ES-I3 (cell line): ENCODE measurements at regions not wholly inside any gene's neighbourhood (a gene's known extent, or its start where the extent isn't known, plus 50 kb on each side); places are given as distances from the start of the nearest gene placed in this dataset.

Experiments
- H3K36me3 ChIP-seq: 2 replicates; pipeline ENCODE4 v1.6.1; 2013; ENCODE audit warnings: mild to moderate bottlenecking, low read length, control low read depth, moderate library complexity; ENCODE audit not compliant: insufficient read depth
- H3K4me1 ChIP-seq: 2 replicates; pipeline ENCODE4 v1.6.1; 2013; ENCODE audit warnings: mild to moderate bottlenecking, control low read depth, low read length; ENCODE audit not compliant: insufficient read depth
- H3K9ac ChIP-seq: 2 replicates; pipeline ENCODE4 v1.6.1; 2013; ENCODE audit warnings: low read depth, mild to moderate bottlenecking, low read length, moderate library complexity
- H3K9me3 ChIP-seq: 2 replicates; pipeline ENCODE4 v1.6.1; 2013; ENCODE audit warnings: mild to moderate bottlenecking, low read length, moderate library complexity; ENCODE audit not compliant: control insufficient read depth, insufficient read depth

DNA sequence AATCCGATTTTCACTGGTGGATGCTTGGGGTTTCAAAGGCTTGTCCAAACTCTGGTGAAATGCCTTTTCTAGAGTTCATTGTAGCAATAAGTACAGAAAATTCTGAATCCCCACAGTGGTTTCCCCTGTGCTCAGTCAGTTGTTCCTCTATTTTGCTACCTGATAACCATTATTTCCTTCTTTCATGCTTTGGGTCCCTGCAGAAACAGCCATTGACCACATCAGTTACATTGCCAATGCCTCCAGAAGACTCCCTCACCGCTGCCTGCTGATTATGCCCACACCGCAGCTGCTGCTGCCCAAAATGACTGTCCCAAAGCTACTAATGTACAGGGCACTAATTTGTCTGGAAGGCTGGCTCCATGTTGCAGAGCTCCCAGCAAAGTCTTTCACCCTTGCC is 517.3 kb downstream of the KLF12 start:
- Histone ChIP-seq H3K4me1 (peaks cover 9% of the 10 kb centered on the region; the same call in 1 of the 2 replicates), H3K9me3 (no peaks in the 10 kb centered on the region), H3K36me3 (no peaks in the 10 kb centered on the region), H3K9ac (no peak overlapping the region)

GRCh38 chr13:73610799-73611592 is 523.2 kb downstream of the KLF12 start:
- no peaks in the 10 kb centered on the region for H3K4me1 ChIP-seq
- H3K9me3 ChIP-seq = no peaks in the 10 kb centered on the region
- H3K9ac ChIP-seq = no peak overlapping the region
- H3K36me3 ChIP-seq = no peaks in the 10 kb centered on the region

DNA sequence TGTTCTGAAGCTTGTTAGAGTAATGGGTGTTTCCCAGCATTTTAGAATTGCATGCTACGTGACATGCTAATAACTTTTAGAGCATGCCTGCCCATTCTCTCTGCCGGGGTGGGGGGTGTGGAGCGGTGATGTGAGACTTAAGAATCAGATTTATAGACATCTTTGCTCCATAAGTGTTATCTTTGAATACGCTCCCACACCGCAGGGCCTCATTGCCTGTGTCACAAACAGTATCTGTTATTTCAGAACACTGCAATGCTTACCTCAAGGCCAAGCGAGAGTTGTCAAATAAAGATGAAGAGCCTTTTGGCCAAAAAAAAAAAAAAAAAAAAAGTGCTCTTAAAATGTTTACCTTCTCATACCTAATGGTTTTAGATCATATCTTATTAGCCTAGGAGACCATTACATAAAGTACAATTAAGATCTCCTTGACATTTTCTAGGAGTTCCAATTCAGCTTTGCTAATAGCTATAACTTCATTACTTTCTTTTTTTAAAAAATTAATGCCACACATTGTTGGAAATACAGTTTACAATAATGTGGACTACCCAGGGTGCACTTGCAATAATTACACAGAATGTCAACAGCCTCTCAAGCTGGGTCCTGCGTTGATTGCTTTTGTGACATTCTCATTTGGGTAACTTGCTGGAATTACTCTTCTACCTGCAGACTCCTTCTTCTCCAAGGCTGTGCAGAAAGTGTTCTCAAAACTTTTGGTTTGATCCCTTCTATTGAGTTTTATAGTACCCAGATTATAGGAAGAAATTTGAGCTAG is 525.3 kb downstream of the KLF12 start:
- no peaks in the 10 kb centered on the region; the same call in 1 of the 2 replicates for H3K9me3 ChIP-seq
- no peak overlapping the region for H3K9ac ChIP-seq
- no peaks in the 10 kb centered on the region for H3K36me3 ChIP-seq
- H3K4me1 ChIP-seq = no peaks in the 10 kb centered on the region

GRCh38 chr13:73608157-73608516 is 526.1 kb downstream of the KLF12 start:
- Histone ChIP-seq H3K4me1 (no peaks in the 10 kb centered on the region), H3K9ac (no peak overlapping the region), H3K9me3 (no peaks in the 10 kb centered on the region; the same call in 1 of the 2 replicates), H3K36me3 (no peaks in the 10 kb centered on the region)

DNA sequence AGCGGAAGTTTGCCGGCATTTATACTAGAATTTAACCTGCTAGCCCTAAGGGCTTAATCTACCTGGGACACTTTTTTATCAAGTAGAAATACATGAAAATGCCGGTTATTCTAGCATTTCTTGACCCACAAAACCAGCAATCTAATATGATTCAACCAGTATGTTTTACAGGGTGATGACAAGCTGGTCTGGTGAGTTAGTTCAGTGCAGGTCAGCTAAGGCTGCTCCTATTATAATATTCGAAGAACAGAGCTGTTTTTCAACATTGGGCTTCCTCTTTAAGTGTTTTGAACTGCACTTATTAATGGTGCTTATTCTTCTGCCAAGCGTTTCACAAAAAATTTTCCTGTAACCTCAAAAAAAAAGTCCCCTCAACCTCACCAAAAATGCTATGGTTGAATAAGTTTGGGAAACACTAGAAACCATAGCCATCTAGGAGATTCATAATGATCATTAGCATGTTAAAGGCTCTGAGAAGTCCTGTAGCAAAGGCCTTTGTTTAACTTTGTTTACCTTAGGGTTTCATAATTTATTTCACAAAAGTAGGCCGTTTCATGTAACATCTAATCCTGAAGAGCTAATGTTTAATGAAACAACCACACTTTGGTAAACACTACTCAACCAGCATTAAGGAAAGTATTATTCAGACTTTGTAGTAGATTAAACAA is 526.6 kb downstream of the KLF12 start:
- H3K36me3 ChIP-seq = no peaks in the 10 kb centered on the region
- H3K4me1 ChIP-seq = no peaks in the 10 kb centered on the region
- no peak overlapping the region for H3K9ac ChIP-seq
- H3K9me3 ChIP-seq = no peaks in the 10 kb centered on the region; the same call in 1 of the 2 replicates

DNA sequence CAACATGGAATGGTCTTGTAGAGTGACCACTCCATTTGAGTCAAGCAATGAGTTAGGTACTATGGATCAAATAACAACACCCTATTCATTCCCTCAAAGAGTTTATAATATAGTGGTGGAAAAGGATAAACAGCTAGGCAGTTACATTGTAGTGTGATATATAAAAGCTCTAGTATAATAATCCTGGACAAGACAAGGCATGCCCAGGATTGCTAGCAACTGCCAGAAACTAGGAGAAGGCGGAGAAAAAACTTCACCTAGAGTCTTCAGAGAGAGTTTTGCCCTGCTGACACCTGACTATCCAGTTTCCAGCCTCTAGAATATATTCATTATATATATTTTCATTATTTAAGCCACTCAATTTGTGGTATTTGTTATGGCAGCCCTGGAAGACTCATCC is 530.6 kb downstream of the KLF12 start:
- Histone ChIP-seq H3K9me3 (no peaks in the 10 kb centered on the region; the same call in 1 of the 2 replicates), H3K36me3 (no peaks in the 10 kb centered on the region), H3K9ac (no peak overlapping the region), H3K4me1 (no peaks in the 10 kb centered on the region)

GRCh38 chr13:73602295-73602694 is 531.9 kb downstream of the KLF12 start:
- Histone ChIP-seq H3K9me3 (no peaks in the 10 kb centered on the region; the same call in 1 of the 2 replicates), H3K9ac (no peak overlapping the region), H3K4me1 (no peaks in the 10 kb centered on the region), H3K36me3 (no peaks in the 10 kb centered on the region)

DNA sequence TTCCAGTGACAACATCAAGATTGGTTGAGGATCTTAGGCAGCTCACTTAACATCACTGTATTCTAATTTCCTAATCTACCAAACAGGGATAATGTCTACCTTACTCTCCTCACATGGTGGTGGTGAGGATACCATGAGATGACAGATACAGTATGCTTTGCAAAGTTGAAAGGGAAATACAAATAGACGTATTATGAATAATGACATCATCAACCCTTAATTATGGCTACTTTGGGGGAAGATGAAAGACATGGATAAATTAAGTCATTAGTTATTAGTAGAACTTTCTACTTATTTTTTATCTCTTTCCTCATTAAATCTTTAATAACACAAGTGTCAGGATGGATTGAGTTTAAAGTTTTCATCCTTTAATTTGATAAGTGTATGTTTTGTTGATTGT is 532.5 kb downstream of the KLF12 start:
- Histone ChIP-seq H3K9me3 (no peaks in the 10 kb centered on the region; the same call in 1 of the 2 replicates), H3K9ac (no peak overlapping the region), H3K4me1 (no peaks in the 10 kb centered on the region), H3K36me3 (no peaks in the 10 kb centered on the region)

- H3K9me3 ChIP-seq = no peaks in the 10 kb centered on the region; the same call in 1 of the 2 replicates
Observed at GRCh38 chr13:73599232-73600128, 534.7 kb downstream of the KLF12 start.

GRCh38 chr13:73598020-73598712 is 536.0 kb downstream of the KLF12 start:
- H3K4me1 ChIP-seq = no peaks in the 10 kb centered on the region
- H3K9me3 ChIP-seq = no peaks in the 10 kb centered on the region; the same call in 1 of the 2 replicates
- no peaks in the 10 kb centered on the region for H3K36me3 ChIP-seq
- H3K9ac ChIP-seq = no peak overlapping the region

More at GRCh38 chr13:73599232-73600128, 534.7 kb downstream of the KLF12 start:
- H3K36me3 ChIP-seq = no peaks in the 10 kb centered on the region
- no peak overlapping the region for H3K9ac ChIP-seq
- no peaks in the 10 kb centered on the region for H3K4me1 ChIP-seq

- H3K36me3 ChIP-seq = no peaks in the 10 kb centered on the region
- H3K4me1 ChIP-seq = no peaks in the 10 kb centered on the region
- H3K9ac ChIP-seq = no peak overlapping the region
- H3K9me3 ChIP-seq = no peaks in the 10 kb centered on the region; the same call in 1 of the 2 replicates
Observed at GRCh38 chr13:73596382-73596781, 537.6 kb downstream of the KLF5 start.

DNA sequence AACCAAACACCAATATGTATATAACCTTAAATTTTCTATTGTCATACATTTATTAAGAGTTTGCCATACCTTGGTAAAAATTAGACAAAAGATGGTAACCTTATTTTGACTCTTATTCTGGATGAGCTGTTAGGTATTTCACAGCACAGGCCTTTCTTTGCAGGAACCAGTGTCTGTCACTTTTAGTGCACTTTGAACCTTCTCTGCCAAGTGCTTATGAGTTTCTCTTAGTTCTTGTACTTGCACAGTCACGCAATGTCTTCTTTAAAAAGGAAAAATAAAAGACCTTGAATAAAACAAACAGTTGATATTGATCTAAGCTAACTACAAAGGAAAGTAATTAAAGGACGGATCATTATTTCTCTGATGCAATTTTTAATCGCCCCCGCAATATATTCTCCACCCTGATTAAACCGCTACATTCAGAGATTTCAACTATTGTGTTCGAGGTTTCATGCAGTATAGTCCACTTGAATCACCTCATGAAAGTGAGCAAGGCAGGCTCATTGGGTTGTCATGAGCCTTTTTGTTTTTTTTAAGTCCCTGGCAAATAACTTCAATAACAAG is 534.5 kb downstream of the KLF5 start:
- no peaks in the 10 kb centered on the region for H3K4me1 ChIP-seq
- H3K36me3 ChIP-seq = no peaks in the 10 kb centered on the region
- no peak overlapping the region for H3K9ac ChIP-seq
- H3K9me3 ChIP-seq = no peaks in the 10 kb centered on the region

- no peaks in the 10 kb centered on the region for H3K36me3 ChIP-seq
- H3K4me1 ChIP-seq = no peaks in the 10 kb centered on the region
- H3K9me3 ChIP-seq = no peaks in the 10 kb centered on the region
- H3K9ac ChIP-seq = no peak overlapping the region
Observed at GRCh38 chr13:73591861-73592260, 533.1 kb downstream of the KLF5 start.
